ENCODE measurements at regions not wholly inside any gene's neighbourhood (a gene's known extent, or its start where the extent isn't known, plus 50 kb on each side); places are given as distances from the start of the nearest gene placed in this dataset.

GRCh38 chr3:106510206-106510605 is 641.4 kb upstream of the CBLB start:
- intact Hi-C loops (cut with micrococcal nuclease) = no loop called here

GRCh38 chr3:106512846-106513245 is 644.0 kb upstream of the CBLB start:
- ChIA-PET CTCF (no interaction called here), POLR2A (interaction anchor here (1.1 kb wide), 1 partner anchor 256 kb away, joined by 3 read pairs; no protein-coding TSS in a partner anchor)
- H3K4me3 Mint-ChIP-seq = no peak overlapping the region
- H3K36me3 Mint-ChIP-seq (ENCODE audit: low read depth) = no peaks in the 10 kb centered on the region
- DNase-seq (no peak), ATAC-seq (ENCODE audit: low read depth) (no peak)
- TF ChIP-seq CTCF (IDR thresholded peaks at IDR 0.05) = no peak
- H3K27ac Mint-ChIP-seq = no peak overlapping the region
- intact Hi-C loops (cut with micrococcal nuclease) = no loop called here
- H3K4me1 Mint-ChIP-seq = peaks cover 8% of the 10 kb centered on the region
- H3K27me3 Mint-ChIP-seq = no peaks in the 10 kb centered on the region
- H3K9me3 Mint-ChIP-seq = no peaks in the 10 kb centered on the region

More at GRCh38 chr3:106510206-106510605, 641.4 kb upstream of the CBLB start:
- no peak for ATAC-seq (ENCODE audit: low read depth)
- CTCF ChIA-PET = no interaction called here
- no peak overlapping the region for H3K4me3 Mint-ChIP-seq
- no peak for DNase-seq
- no peaks in the 10 kb centered on the region for H3K36me3 Mint-ChIP-seq (ENCODE audit: low read depth)
- no peak overlapping the region for H3K27ac Mint-ChIP-seq
- peaks cover 8% of the 10 kb centered on the region for H3K4me1 Mint-ChIP-seq
- H3K27me3 Mint-ChIP-seq = no peaks in the 10 kb centered on the region
- H3K9me3 Mint-ChIP-seq = no peaks in the 10 kb centered on the region
- no peak for TF ChIP-seq CTCF (IDR thresholded peaks at IDR 0.05)
- POLR2A ChIA-PET = no interaction called here

GRCh38 chr3:106514431-106514830 is 645.6 kb upstream of the CBLB start:
- peaks cover 8% of the 10 kb centered on the region for H3K4me1 Mint-ChIP-seq
- H3K27me3 Mint-ChIP-seq = no peaks in the 10 kb centered on the region
- ATAC-seq (ENCODE audit: low read depth) = peak; percentile 25
- ChIA-PET CTCF (no interaction called here), POLR2A (no interaction called here)
- no peak for TF ChIP-seq CTCF (IDR thresholded peaks at IDR 0.05)
- intact Hi-C loops (cut with micrococcal nuclease) = no loop called here
- no peaks in the 10 kb centered on the region for H3K9me3 Mint-ChIP-seq
- no peak overlapping the region for H3K4me3 Mint-ChIP-seq
- no peaks in the 10 kb centered on the region for H3K36me3 Mint-ChIP-seq (ENCODE audit: low read depth)
- no peak for DNase-seq
- no peak overlapping the region for H3K27ac Mint-ChIP-seq

GRCh38 chr3:106518516-106518915 is 649.7 kb upstream of the CBLB start:
- intact Hi-C loops (cut with micrococcal nuclease) = no loop called here
- Mint-ChIP-seq H3K9me3 (no peaks in the 10 kb centered on the region), H3K27ac (no peak overlapping the region), H3K4me3 (no peak overlapping the region), H3K27me3 (no peaks in the 10 kb centered on the region), H3K36me3 (ENCODE audit: low read depth) (no peaks in the 10 kb centered on the region), H3K4me1 (peaks cover 8% of the 10 kb centered on the region)
- CTCF ChIA-PET = no interaction called here
- no peak for ATAC-seq (ENCODE audit: low read depth)
- DNase-seq = no peak
- TF ChIP-seq CTCF (IDR thresholded peaks at IDR 0.05) = no peak
- POLR2A ChIA-PET = no interaction called here

GRCh38 chr3:106522397-106522796 is 653.6 kb upstream of the CBLB start:
- Mint-ChIP-seq H3K9me3 (peaks cover 3% of the 10 kb centered on the region), H3K27ac (no peak overlapping the region), H3K36me3 (ENCODE audit: low read depth) (no peaks in the 10 kb centered on the region), H3K4me3 (no peak overlapping the region), H3K4me1 (no peaks in the 10 kb centered on the region), H3K27me3 (no peaks in the 10 kb centered on the region)
- POLR2A ChIA-PET = no interaction called here
- intact Hi-C loops (cut with micrococcal nuclease) = no loop called here
- no peak for TF ChIP-seq CTCF (IDR thresholded peaks at IDR 0.05)
- CTCF ChIA-PET = no interaction called here
- DNase-seq (no peak), ATAC-seq (ENCODE audit: low read depth) (no peak)

Measured in activated B cell treated with CpG ODN at 0.5 μM for 24 hours (primary cell).